ENCODE measurements at regions not wholly inside any gene's neighbourhood (a gene's known extent, or its start where the extent isn't known, plus 50 kb on each side); places are given as distances from the start of the nearest gene placed in this dataset.

DNA sequence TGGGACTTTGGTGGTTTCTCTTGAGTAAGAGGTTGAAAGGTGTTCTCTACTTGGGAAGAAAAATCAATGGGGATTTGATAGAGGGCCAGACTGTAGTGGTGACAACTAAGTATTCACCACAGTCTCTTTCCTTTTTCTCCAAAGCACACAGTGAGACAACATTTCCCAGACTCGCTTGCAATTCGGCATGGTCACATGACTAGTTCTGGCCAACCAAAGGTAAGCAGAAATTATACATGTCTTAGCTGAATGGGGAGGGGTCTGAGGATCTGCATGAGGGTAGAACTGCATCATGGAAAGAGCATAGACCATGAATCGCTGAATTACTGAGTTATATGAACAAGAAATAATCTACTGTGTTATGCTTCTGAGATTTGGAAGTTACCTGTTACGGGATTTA lies 144.5 kb upstream of the MYRIP start:
- TF ChIP-seq, protein P1, sequence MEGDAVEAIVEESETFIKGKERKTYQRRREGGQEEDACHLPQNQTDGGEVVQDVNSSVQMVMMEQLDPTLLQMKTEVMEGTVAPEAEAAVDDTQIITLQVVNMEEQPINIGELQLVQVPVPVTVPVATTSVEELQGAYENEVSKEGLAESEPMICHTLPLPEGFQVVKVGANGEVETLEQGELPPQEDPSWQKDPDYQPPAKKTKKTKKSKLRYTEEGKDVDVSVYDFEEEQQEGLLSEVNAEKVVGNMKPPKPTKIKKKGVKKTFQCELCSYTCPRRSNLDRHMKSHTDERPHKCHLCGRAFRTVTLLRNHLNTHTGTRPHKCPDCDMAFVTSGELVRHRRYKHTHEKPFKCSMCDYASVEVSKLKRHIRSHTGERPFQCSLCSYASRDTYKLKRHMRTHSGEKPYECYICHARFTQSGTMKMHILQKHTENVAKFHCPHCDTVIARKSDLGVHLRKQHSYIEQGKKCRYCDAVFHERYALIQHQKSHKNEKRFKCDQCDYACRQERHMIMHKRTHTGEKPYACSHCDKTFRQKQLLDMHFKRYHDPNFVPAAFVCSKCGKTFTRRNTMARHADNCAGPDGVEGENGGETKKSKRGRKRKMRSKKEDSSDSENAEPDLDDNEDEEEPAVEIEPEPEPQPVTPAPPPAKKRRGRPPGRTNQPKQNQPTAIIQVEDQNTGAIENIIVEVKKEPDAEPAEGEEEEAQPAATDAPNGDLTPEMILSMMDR (IDR thresholded peaks at IDR 0.05; ENCODE audit: partially characterized antibody, unreplicated experiment) = no peak
- Mint-ChIP-seq H3K9me3 (ENCODE audit: unreplicated experiment) (no peaks in the 10 kb centered on the region), H3K27ac (ENCODE audit: unreplicated experiment) (no peak overlapping the region)

DNA sequence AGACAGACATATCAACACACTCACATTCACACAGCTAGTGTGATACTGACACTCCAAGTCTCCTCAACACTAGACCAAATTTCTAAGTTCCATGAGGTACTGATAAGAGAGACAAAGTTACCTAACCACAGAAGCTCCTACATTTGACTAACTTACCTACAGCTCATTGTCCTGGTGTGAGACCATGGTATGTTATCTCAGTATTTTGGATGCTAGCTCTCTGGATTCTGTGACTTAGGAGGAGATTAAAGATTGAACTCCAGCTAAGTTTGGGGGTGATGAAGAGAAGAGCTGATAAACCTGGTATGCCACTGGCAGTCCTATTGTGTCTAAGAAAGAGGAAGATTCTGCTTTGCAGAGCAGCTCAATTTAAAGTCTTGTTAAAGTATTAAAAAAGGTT lies 144.0 kb upstream of the MYRIP start:
- H3K36me3 Mint-ChIP-seq (ENCODE audit: unreplicated experiment) = no peaks in the 10 kb centered on the region
- no peak overlapping the region for H3K27ac Mint-ChIP-seq (ENCODE audit: unreplicated experiment)
- no peaks in the 10 kb centered on the region for H3K4me1 Mint-ChIP-seq (ENCODE audit: low read depth, unreplicated experiment)
- no peaks in the 10 kb centered on the region for H3K27me3 Mint-ChIP-seq (ENCODE audit: unreplicated experiment)
- TF ChIP-seq, protein P1 (IDR thresholded peaks at IDR 0.05; ENCODE audit: partially characterized antibody, unreplicated experiment) = no peak
- H3K9me3 Mint-ChIP-seq (ENCODE audit: unreplicated experiment) = no peaks in the 10 kb centered on the region
- DNase-seq = no peak
- H3K4me3 Mint-ChIP-seq (ENCODE audit: unreplicated experiment) = no peak overlapping the region

More for the DNA sequence above, 144.5 kb upstream of the MYRIP start:
- Mint-ChIP-seq H3K27me3 (ENCODE audit: unreplicated experiment) (no peaks in the 10 kb centered on the region), H3K36me3 (ENCODE audit: unreplicated experiment) (no peaks in the 10 kb centered on the region), H3K4me1 (ENCODE audit: low read depth, unreplicated experiment) (no peaks in the 10 kb centered on the region), H3K4me3 (ENCODE audit: unreplicated experiment) (no peak overlapping the region)
- no peak for DNase-seq

GRCh38 chr3:39668420-39668819 lies 141.0 kb upstream of the MYRIP start:
- TF ChIP-seq, protein P1 (IDR thresholded peaks at IDR 0.05; ENCODE audit: partially characterized antibody, unreplicated experiment) = peak; percentile 79
- no peaks in the 10 kb centered on the region for H3K36me3 Mint-ChIP-seq (ENCODE audit: unreplicated experiment)
- H3K27me3 Mint-ChIP-seq (ENCODE audit: unreplicated experiment) = no peaks in the 10 kb centered on the region
- H3K27ac Mint-ChIP-seq (ENCODE audit: unreplicated experiment) = no peak overlapping the region
- H3K4me1 Mint-ChIP-seq (ENCODE audit: low read depth, unreplicated experiment) = no peaks in the 10 kb centered on the region
- H3K4me3 Mint-ChIP-seq (ENCODE audit: unreplicated experiment) = no peak overlapping the region
- no peak for DNase-seq
- H3K9me3 Mint-ChIP-seq (ENCODE audit: unreplicated experiment) = no peaks in the 10 kb centered on the region

- peaks cover 1% of the 10 kb centered on the region for H3K9me3 Mint-ChIP-seq (ENCODE audit: unreplicated experiment)
- no peak overlapping the region for H3K4me3 Mint-ChIP-seq (ENCODE audit: unreplicated experiment)
- no peak for DNase-seq
- TF ChIP-seq, protein P1 (IDR thresholded peaks at IDR 0.05; ENCODE audit: partially characterized antibody, unreplicated experiment) = no peak
- no peaks in the 10 kb centered on the region for H3K4me1 Mint-ChIP-seq (ENCODE audit: low read depth, unreplicated experiment)
- H3K36me3 Mint-ChIP-seq (ENCODE audit: unreplicated experiment) = no peaks in the 10 kb centered on the region
- H3K27ac Mint-ChIP-seq (ENCODE audit: unreplicated experiment) = no peak overlapping the region
- no peaks in the 10 kb centered on the region for H3K27me3 Mint-ChIP-seq (ENCODE audit: unreplicated experiment)
Observed at GRCh38 chr3:39671116-39671515, 138.3 kb upstream of the MYRIP start.

DNA sequence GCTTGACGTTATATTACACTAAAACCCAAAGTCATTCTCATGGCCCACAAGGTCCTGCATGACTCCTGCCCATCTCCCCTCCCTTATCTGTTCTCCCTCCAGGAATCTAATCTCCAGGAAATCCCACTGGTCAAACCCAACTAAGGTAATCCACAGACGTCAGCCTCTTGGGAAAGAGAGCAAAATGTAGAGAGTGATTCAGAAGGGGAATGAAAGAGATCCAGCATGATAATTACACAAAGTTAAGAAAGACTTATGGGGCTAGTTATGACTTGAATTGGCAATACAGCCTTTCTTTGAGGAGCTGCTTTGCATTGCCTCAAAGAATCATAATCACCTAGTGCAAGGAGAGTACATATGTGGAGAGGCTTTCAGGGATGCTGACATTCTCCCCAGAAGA lies 137.8 kb upstream of the MYRIP start:
- Mint-ChIP-seq H3K9me3 (ENCODE audit: unreplicated experiment) (peaks cover 1% of the 10 kb centered on the region), H3K4me1 (ENCODE audit: low read depth, unreplicated experiment) (no peaks in the 10 kb centered on the region)
- TF ChIP-seq, protein P1 (IDR thresholded peaks at IDR 0.05; ENCODE audit: partially characterized antibody, unreplicated experiment) = no peak

More for the DNA sequence above, 137.8 kb upstream of the MYRIP start:
- DNase-seq = no peak
- H3K27me3 Mint-ChIP-seq (ENCODE audit: unreplicated experiment) = no peaks in the 10 kb centered on the region
- H3K4me3 Mint-ChIP-seq (ENCODE audit: unreplicated experiment) = no peak overlapping the region
- H3K36me3 Mint-ChIP-seq (ENCODE audit: unreplicated experiment) = no peaks in the 10 kb centered on the region
- H3K27ac Mint-ChIP-seq (ENCODE audit: unreplicated experiment) = no peak overlapping the region
